GM23338 (cell line): ENCODE measurements at regions not wholly inside any gene's neighbourhood (a gene's known extent, or its start where the extent isn't known, plus 50 kb on each side); places are given as distances from the start of the nearest gene placed in this dataset.
A peak's percentile ranks its signal among the peaks of the same experiment; 100 is the strongest.
"Not testable (repeated sequence)": the region's sequence is repeated elsewhere in the genome, so short reads cannot be mapped to it uniquely, and the experiment has no call there.

Experiments
- ATAC-seq: fragments of 200-7000 bp; cut with Tn5 transposase; 3 replicates; pipeline ENCODE4 v1.9.1; 2020
- DNase-seq: peaks from one replicate; pipeline ENCODE4 v3.0.0-alpha.2; 2015; ENCODE audit warnings: low spot score
- H2AFZ ChIP-seq: fragments of 200-600 bp; sonication (generic); 2 replicates; pipeline ENCODE4 v1.8.0; 2016; ENCODE audit warnings: antibody characterized with exemption, mild to moderate bottlenecking, moderate library complexity
- H3F3A ChIP-seq: fragments of 200-600 bp; sonication (generic); replicated peaks from 2 replicates; pipeline ENCODE4 v1.8.0; 2017; ENCODE audit warnings: antibody characterized with exemption, mixed run types, low read depth
- H3K27ac ChIP-seq: fragments of 200-600 bp; sonication (generic); 2 replicates; pipeline ENCODE4 v1.6.1; 2016; ENCODE audit warnings: low read depth
- H3K27me3 ChIP-seq: fragments of 200-600 bp; sonication (generic); 2 replicates; pipeline ENCODE4 v1.8.0; 2016; ENCODE audit warnings: mild to moderate bottlenecking, mixed run types, moderate library complexity; ENCODE audit not compliant: insufficient read depth
- H3K36me3 ChIP-seq: fragments of 200-600 bp; sonication (generic); 2 replicates; pipeline ENCODE4 v1.8.0; 2016; ENCODE audit warnings: mild to moderate bottlenecking; ENCODE audit not compliant: insufficient read depth
- H3K4me1 ChIP-seq: fragments of 200-600 bp; sonication (generic); 2 replicates; pipeline ENCODE4 v1.8.0; 2016; ENCODE audit warnings: mild to moderate bottlenecking, moderate library complexity; ENCODE audit not compliant: insufficient read depth
- H3K4me2 ChIP-seq: fragments of 200-600 bp; sonication (generic); 2 replicates; pipeline ENCODE4 v1.7.1; 2017; ENCODE audit warnings: mixed run types
- H3K4me3 ChIP-seq: fragments of 200-600 bp; sonication (generic); 2 replicates; pipeline ENCODE4 v1.6.1; 2016; ENCODE audit warnings: mixed run types
- H3K79me2 ChIP-seq: fragments of 200-600 bp; sonication (generic); replicated peaks from 2 replicates; pipeline ENCODE4 v1.8.0; 2017; ENCODE audit warnings: mild to moderate bottlenecking; ENCODE audit not compliant: insufficient read depth
- H3K9me2 ChIP-seq: fragments of 200-600 bp; sonication (generic); 2 replicates; pipeline ENCODE4 v1.8.0; 2017; ENCODE audit not compliant: insufficient read depth
- H4K20me1 ChIP-seq: fragments of 200-600 bp; sonication (generic); replicated peaks from 2 replicates; pipeline ENCODE4 v1.8.0; 2017; ENCODE audit warnings: mild to moderate bottlenecking; ENCODE audit not compliant: insufficient read depth
- H3K27ac Mint-ChIP-seq: 2 replicates; pipeline ENCODE4 v1.8.0; 2020; ENCODE audit warnings: inconsistent platforms, mild to moderate bottlenecking, moderate library complexity, mixed read lengths
- H3K27me3 Mint-ChIP-seq: 3 replicates; pipeline ENCODE4 v1.8.0; 2022; ENCODE audit warnings: low read depth, mild to moderate bottlenecking, moderate library complexity, mixed read lengths, inconsistent platforms; ENCODE audit not compliant: insufficient read depth, poor library complexity
- H3K36me3 Mint-ChIP-seq: 3 replicates; pipeline ENCODE4 v1.8.0; 2021; ENCODE audit warnings: low read depth, mild to moderate bottlenecking, inconsistent platforms, moderate library complexity, mixed read lengths
- H3K4me1 Mint-ChIP-seq: 3 replicates; pipeline ENCODE4 v1.8.0; 2020; ENCODE audit warnings: mild to moderate bottlenecking, inconsistent platforms, mixed read lengths
- H3K4me3 Mint-ChIP-seq: 3 replicates; pipeline ENCODE4 v1.8.0; 2021; ENCODE audit warnings: moderate library complexity, mild to moderate bottlenecking, inconsistent platforms, mixed read lengths
- H3K9me3 Mint-ChIP-seq: 3 replicates; pipeline ENCODE4 v1.8.0; 2020; ENCODE audit warnings: moderate library complexity, mild to moderate bottlenecking, inconsistent platforms, mixed read lengths
- CTCF ChIP-seq, 2 experiments: fragments of 200-600 bp in 1 of 2; sonication (generic) in 1 of 2; conservative IDR thresholded peaks; 2 replicates each; pipeline versions ENCODE4 v1.5.1 to v1.6.1; 2016 to 2017; ENCODE audit warnings: antibody characterized with exemption in 2 of 2, low read depth in 2 of 2, mild to moderate bottlenecking in 2 of 2, moderate library complexity in 1 of 2

DNA sequence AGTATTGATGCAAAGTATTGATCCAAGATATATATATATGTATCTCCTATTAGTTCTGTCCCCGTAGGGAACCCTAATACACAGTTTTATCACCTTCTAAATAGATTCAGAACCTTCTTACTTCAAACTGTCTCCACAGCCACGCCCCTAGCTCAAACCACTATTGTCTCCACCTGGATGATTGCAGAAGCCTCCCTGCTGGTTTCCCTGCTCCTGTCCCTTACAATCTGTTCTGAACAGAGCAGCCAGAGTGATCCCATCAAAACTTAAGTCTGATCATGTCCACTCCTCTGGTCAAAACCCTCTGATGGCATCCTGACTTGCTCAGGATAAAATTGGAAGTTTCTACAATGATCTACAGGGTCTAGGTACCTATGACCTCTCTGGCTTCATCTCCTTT lies 1719.6 kb downstream of the KHDRBS2 start:
- H3K79me2 ChIP-seq, H3K4me3 ChIP-seq, H3K27me3 Mint-ChIP-seq, H3K4me1 Mint-ChIP-seq, H3K27ac ChIP-seq, H3K36me3 ChIP-seq, ATAC-seq, H3K27ac Mint-ChIP-seq, H2AFZ ChIP-seq, H4K20me1 ChIP-seq, H3K4me1 ChIP-seq, H3K4me2 ChIP-seq, H3K36me3 Mint-ChIP-seq, H3K9me2 ChIP-seq, H3K27me3 ChIP-seq, H3K4me3 Mint-ChIP-seq, DNase-seq, H3F3A ChIP-seq: not testable (repeated sequence)
- peaks cover 22% of the 10 kb centered on the region for H3K9me3 Mint-ChIP-seq

DNA sequence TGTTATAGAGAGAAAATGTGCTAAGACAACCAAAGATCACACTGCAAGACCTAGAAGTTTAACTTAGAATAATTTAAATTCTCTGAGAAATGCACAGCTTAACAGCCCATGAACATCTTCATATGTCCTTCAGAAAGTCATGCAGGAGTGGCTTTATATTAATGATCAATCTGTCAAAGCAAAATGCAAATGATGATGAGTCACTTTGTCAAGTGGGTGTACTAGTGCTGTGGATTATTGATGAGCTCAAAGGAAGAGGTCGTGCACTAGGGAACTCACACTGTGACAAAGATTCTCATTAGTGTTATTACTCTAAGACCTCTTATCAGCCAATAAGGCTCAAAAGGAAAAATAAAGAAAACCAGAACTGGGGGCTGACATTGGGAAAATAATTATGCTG lies 1726.3 kb downstream of the KHDRBS2 start:
- not testable (repeated sequence) for H3K36me3 ChIP-seq, H2AFZ ChIP-seq, H3K4me3 ChIP-seq, H3F3A ChIP-seq, H3K27me3 ChIP-seq, H3K4me2 ChIP-seq, H3K27ac Mint-ChIP-seq, H3K4me1 ChIP-seq, H3K4me3 Mint-ChIP-seq, H3K27me3 Mint-ChIP-seq, H3K79me2 ChIP-seq, H3K9me2 ChIP-seq, H4K20me1 ChIP-seq, H3K27ac ChIP-seq, H3K4me1 Mint-ChIP-seq, DNase-seq, ATAC-seq
- peaks cover 32% of the 10 kb centered on the region for H3K9me3 Mint-ChIP-seq
- H3K36me3 Mint-ChIP-seq: peaks cover 11% of the 10 kb centered on the region; the same call in 1 of the 3 replicates

GRCh38 chr6:60547340-60547739 lies 1738.7 kb downstream of the KHDRBS2 start:
- not testable (repeated sequence) for H3K4me2 ChIP-seq, DNase-seq, H3K27ac Mint-ChIP-seq, H3K9me3 Mint-ChIP-seq, H3K4me3 Mint-ChIP-seq, H3K36me3 Mint-ChIP-seq, H3K9me2 ChIP-seq, H3K27me3 Mint-ChIP-seq, H3K79me2 ChIP-seq, H2AFZ ChIP-seq, H3K4me1 ChIP-seq, ATAC-seq, H3K4me1 Mint-ChIP-seq, H3F3A ChIP-seq, H4K20me1 ChIP-seq, H3K27ac ChIP-seq, H3K27me3 ChIP-seq, H3K36me3 ChIP-seq, H3K4me3 ChIP-seq

GRCh38 chr6:60524770-60525169 lies 1761.3 kb downstream of the KHDRBS2 start:
- not testable (repeated sequence) for H3K9me2 ChIP-seq, H4K20me1 ChIP-seq, H3K4me2 ChIP-seq, H3F3A ChIP-seq, H3K4me1 Mint-ChIP-seq, H3K27me3 Mint-ChIP-seq, H3K36me3 ChIP-seq, H3K36me3 Mint-ChIP-seq, H3K9me3 Mint-ChIP-seq, H3K4me3 ChIP-seq, H2AFZ ChIP-seq, H3K4me3 Mint-ChIP-seq, ATAC-seq, H3K27ac Mint-ChIP-seq, H3K4me1 ChIP-seq, H3K27ac ChIP-seq, DNase-seq, H3K27me3 ChIP-seq, H3K79me2 ChIP-seq

GRCh38 chr6:60477747-60478146 lies 1808.3 kb downstream of the KHDRBS2 start:
- H3K79me2 ChIP-seq, H3K9me2 ChIP-seq, H2AFZ ChIP-seq, ATAC-seq, H3K4me3 ChIP-seq, H3K4me3 Mint-ChIP-seq, H3K36me3 ChIP-seq, H3K4me2 ChIP-seq, H3K27ac Mint-ChIP-seq, H3K27me3 ChIP-seq, H3K4me1 ChIP-seq, H3K27ac ChIP-seq, H3K27me3 Mint-ChIP-seq, H3K4me1 Mint-ChIP-seq, H4K20me1 ChIP-seq, H3F3A ChIP-seq, H3K9me3 Mint-ChIP-seq, H3K36me3 Mint-ChIP-seq: not testable (repeated sequence)
- TF ChIP-seq CTCF (conservative IDR thresholded peaks at IDR 0.05; ENCODE audit: low read depth in 2 of 2): peak in 1 of 2 experiments; percentile 45; a peak in 3 of 4 replicates
- DNase-seq: peak; percentile 1

GRCh38 chr6:60473805-60474204 lies 1812.2 kb downstream of the KHDRBS2 start:
- not testable (repeated sequence) for H3K36me3 Mint-ChIP-seq, H3K4me3 ChIP-seq, H3K4me2 ChIP-seq, H3K27ac Mint-ChIP-seq, H2AFZ ChIP-seq, H3K27me3 ChIP-seq, H3K27me3 Mint-ChIP-seq, H4K20me1 ChIP-seq, H3K4me1 Mint-ChIP-seq, H3K36me3 ChIP-seq, H3K79me2 ChIP-seq, H3F3A ChIP-seq, H3K9me2 ChIP-seq, H3K9me3 Mint-ChIP-seq, ATAC-seq, DNase-seq, H3K4me1 ChIP-seq, H3K27ac ChIP-seq, H3K4me3 Mint-ChIP-seq
